ENCODE measurements at regions not wholly inside any gene's neighbourhood (a gene's known extent, or its start where the extent isn't known, plus 50 kb on each side); places are given as distances from the start of the nearest gene placed in this dataset.

DNA sequence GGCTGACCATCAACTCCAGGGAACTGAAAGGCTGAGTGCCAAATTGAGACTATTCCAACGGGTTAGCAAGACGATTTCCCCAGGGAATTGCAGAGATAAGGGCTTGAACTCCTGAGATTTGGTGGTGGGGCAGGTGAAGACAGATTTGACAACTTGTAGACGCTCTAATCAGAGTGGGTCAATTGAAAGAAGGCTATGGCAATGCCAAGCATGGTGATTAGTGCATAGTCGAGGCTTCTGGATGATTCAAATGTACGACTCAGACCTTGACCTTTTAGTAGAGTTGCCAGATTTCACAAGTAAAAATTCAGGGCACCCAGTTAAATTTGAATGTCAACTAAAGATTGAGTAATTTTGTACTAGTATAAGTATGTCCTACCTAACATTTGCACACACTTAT lies 302.1 kb upstream of the SPAG17 start:
- FAIRE-seq (no peak), DNase-seq (ENCODE audit: low read depth) (no peak)
- Histone ChIP-seq H3K4me2 (ENCODE audit: low read length) (no peak overlapping the region), H2AFZ (ENCODE audit: low read depth, low read length) (no peak overlapping the region), H3K27ac (ENCODE audit: low read depth, low read length) (no peak overlapping the region), H3K27me3 (ENCODE audit: insufficient read depth, low read length) (no peaks in the 10 kb centered on the region), H3K79me2 (ENCODE audit: insufficient read depth, low read length) (no peaks in the 10 kb centered on the region), H3K36me3 (ENCODE audit: insufficient read depth, low read length) (no peaks in the 10 kb centered on the region), H3K9me3 (ENCODE audit: insufficient read depth, low read depth, low read length) (no peaks in the 10 kb centered on the region), H3K4me1 (ENCODE audit: insufficient read depth, low read length) (no peaks in the 10 kb centered on the region), H3K9ac (ENCODE audit: low read length) (no peak overlapping the region), H4K20me1 (ENCODE audit: insufficient read depth, low read length) (no peaks in the 10 kb centered on the region), H3K4me3 (ENCODE audit: insufficient read depth, low read depth, low read length) (no peak overlapping the region)
- TF ChIP-seq, protein P1, sequence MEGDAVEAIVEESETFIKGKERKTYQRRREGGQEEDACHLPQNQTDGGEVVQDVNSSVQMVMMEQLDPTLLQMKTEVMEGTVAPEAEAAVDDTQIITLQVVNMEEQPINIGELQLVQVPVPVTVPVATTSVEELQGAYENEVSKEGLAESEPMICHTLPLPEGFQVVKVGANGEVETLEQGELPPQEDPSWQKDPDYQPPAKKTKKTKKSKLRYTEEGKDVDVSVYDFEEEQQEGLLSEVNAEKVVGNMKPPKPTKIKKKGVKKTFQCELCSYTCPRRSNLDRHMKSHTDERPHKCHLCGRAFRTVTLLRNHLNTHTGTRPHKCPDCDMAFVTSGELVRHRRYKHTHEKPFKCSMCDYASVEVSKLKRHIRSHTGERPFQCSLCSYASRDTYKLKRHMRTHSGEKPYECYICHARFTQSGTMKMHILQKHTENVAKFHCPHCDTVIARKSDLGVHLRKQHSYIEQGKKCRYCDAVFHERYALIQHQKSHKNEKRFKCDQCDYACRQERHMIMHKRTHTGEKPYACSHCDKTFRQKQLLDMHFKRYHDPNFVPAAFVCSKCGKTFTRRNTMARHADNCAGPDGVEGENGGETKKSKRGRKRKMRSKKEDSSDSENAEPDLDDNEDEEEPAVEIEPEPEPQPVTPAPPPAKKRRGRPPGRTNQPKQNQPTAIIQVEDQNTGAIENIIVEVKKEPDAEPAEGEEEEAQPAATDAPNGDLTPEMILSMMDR (IDR thresholded peaks at IDR 0.05; ENCODE audit: insufficient read depth, low read depth, low read length): no peak
- TF ChIP-seq EZH2 (IDR thresholded peaks at IDR 0.05; ENCODE audit: insufficient read depth, low read length): no peak
- peaks cover 2% of the 10 kb centered on the region for H3K4me1 Mint-ChIP-seq (ENCODE audit: low read depth, unreplicated experiment)
- no peaks in the 10 kb centered on the region for H3K9me3 Mint-ChIP-seq (ENCODE audit: unreplicated experiment)
- H3K4me3 Mint-ChIP-seq (ENCODE audit: unreplicated experiment): no peak overlapping the region
- no peaks in the 10 kb centered on the region for H3K36me3 Mint-ChIP-seq (ENCODE audit: low read depth, unreplicated experiment)
- no peaks in the 10 kb centered on the region for H3K27me3 Mint-ChIP-seq (ENCODE audit: low read depth, unreplicated experiment)
- H3K27ac Mint-ChIP-seq (ENCODE audit: unreplicated experiment): no peak overlapping the region

DNA sequence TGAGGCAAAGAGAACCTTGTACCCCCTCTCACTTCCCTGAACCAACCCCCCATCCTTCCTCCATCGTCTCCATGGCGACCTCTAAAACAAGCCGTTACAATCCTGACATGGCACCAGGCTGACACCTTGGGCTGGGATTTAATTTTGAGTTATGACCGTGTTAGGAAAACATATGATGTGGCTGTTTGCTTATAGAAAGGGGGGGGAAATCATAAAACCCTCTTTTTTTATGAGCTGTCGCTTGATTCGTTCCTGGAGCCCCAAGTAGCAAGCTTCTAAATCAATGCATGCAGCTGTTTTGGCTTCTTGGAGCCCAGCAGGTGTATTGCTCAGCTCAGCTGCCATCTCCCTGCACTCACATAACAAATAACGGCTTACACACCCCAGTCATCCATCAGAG lies 301.2 kb upstream of the SPAG17 start:
- TF ChIP-seq, protein P1 (IDR thresholded peaks at IDR 0.05; ENCODE audit: insufficient read depth, low read depth, low read length): no peak
- no peak for TF ChIP-seq EZH2 (IDR thresholded peaks at IDR 0.05; ENCODE audit: insufficient read depth, low read length)
- H3K79me2 ChIP-seq (ENCODE audit: insufficient read depth, low read length): no peaks in the 10 kb centered on the region
- H3K4me2 ChIP-seq (ENCODE audit: low read length): no peak overlapping the region
- H3K27me3 ChIP-seq (ENCODE audit: insufficient read depth, low read length): no peaks in the 10 kb centered on the region
- H4K20me1 ChIP-seq (ENCODE audit: insufficient read depth, low read length): no peaks in the 10 kb centered on the region
- H2AFZ ChIP-seq (ENCODE audit: low read depth, low read length): no peak overlapping the region
- no peak overlapping the region for H3K27ac Mint-ChIP-seq (ENCODE audit: unreplicated experiment)
- no peak overlapping the region for H3K4me3 Mint-ChIP-seq (ENCODE audit: unreplicated experiment)
- no peak for FAIRE-seq
- no peaks in the 10 kb centered on the region for H3K4me1 ChIP-seq (ENCODE audit: insufficient read depth, low read length)
- no peak overlapping the region for H3K27ac ChIP-seq (ENCODE audit: low read depth, low read length)
- no peaks in the 10 kb centered on the region for H3K36me3 Mint-ChIP-seq (ENCODE audit: low read depth, unreplicated experiment)
- no peak overlapping the region for H3K4me3 ChIP-seq (ENCODE audit: insufficient read depth, low read depth, low read length)
- DNase-seq (ENCODE audit: low read depth): no peak
- no peak overlapping the region for H3K9ac ChIP-seq (ENCODE audit: low read length)
- H3K36me3 ChIP-seq (ENCODE audit: insufficient read depth, low read length): no peaks in the 10 kb centered on the region
- H3K9me3 ChIP-seq (ENCODE audit: insufficient read depth, low read depth, low read length): no peaks in the 10 kb centered on the region
- H3K4me1 Mint-ChIP-seq (ENCODE audit: low read depth, unreplicated experiment): peaks cover 2% of the 10 kb centered on the region
- no peaks in the 10 kb centered on the region for H3K9me3 Mint-ChIP-seq (ENCODE audit: unreplicated experiment)
- H3K27me3 Mint-ChIP-seq (ENCODE audit: low read depth, unreplicated experiment): no peaks in the 10 kb centered on the region

DNA sequence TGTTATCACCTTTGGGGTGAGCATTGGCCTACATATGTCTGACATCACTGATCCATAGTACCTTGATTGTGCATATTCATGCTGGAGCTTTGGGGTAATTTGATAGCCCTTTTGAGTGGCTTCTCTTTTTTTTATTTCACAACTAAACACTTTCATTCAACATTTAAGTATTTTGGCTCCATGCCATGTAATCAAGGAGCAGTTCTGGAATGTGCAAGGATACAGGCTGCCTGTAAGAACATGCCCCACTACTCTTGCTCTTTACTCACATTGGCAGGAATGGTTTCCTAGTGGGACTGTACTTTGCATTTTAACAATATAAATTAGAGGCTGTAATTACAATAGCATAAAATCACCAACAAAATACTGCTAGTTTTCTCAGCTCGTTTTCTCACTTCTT lies 300.7 kb upstream of the SPAG17 start:
- H3K36me3 Mint-ChIP-seq (ENCODE audit: low read depth, unreplicated experiment): no peaks in the 10 kb centered on the region
- no peaks in the 10 kb centered on the region for H3K9me3 ChIP-seq (ENCODE audit: insufficient read depth, low read depth, low read length)
- no peak overlapping the region for H3K27ac ChIP-seq (ENCODE audit: low read depth, low read length)
- H2AFZ ChIP-seq (ENCODE audit: low read depth, low read length): no peak overlapping the region
- DNase-seq (ENCODE audit: low read depth): no peak
- H3K4me2 ChIP-seq (ENCODE audit: low read length): no peak overlapping the region
- FAIRE-seq: no peak
- H3K9me3 Mint-ChIP-seq (ENCODE audit: unreplicated experiment): no peaks in the 10 kb centered on the region
- peaks cover 2% of the 10 kb centered on the region for H3K4me1 Mint-ChIP-seq (ENCODE audit: low read depth, unreplicated experiment)
- no peaks in the 10 kb centered on the region for H3K27me3 Mint-ChIP-seq (ENCODE audit: low read depth, unreplicated experiment)
- no peak overlapping the region for H3K4me3 Mint-ChIP-seq (ENCODE audit: unreplicated experiment)
- H3K27me3 ChIP-seq (ENCODE audit: insufficient read depth, low read length): no peaks in the 10 kb centered on the region
- no peaks in the 10 kb centered on the region for H3K36me3 ChIP-seq (ENCODE audit: insufficient read depth, low read length)
- no peak overlapping the region for H3K4me3 ChIP-seq (ENCODE audit: insufficient read depth, low read depth, low read length)
- no peaks in the 10 kb centered on the region for H3K79me2 ChIP-seq (ENCODE audit: insufficient read depth, low read length)
- no peak overlapping the region for H3K27ac Mint-ChIP-seq (ENCODE audit: unreplicated experiment)
- TF ChIP-seq EZH2 (IDR thresholded peaks at IDR 0.05; ENCODE audit: insufficient read depth, low read length): no peak
- TF ChIP-seq, protein P1 (IDR thresholded peaks at IDR 0.05; ENCODE audit: insufficient read depth, low read depth, low read length): no peak
- H3K9ac ChIP-seq (ENCODE audit: low read length): no peak overlapping the region
- H4K20me1 ChIP-seq (ENCODE audit: insufficient read depth, low read length): no peaks in the 10 kb centered on the region
- H3K4me1 ChIP-seq (ENCODE audit: insufficient read depth, low read length): no peaks in the 10 kb centered on the region

Data from astrocyte (in vitro differentiated cells and primary cell).